CD4-positive, alpha-beta T cell (primary cell): ENCODE measurements at regions not wholly inside any gene's neighbourhood (a gene's known extent, or its start where the extent isn't known, plus 50 kb on each side); places are given as distances from the start of the nearest gene placed in this dataset.

Source experiments
- ATAC-seq: fragments of 200-7000 bp; cut with Tn5 transposase; one replicate; pipeline ENCODE4 v1.10.0; 2022; ENCODE audit warnings: mild to moderate bottlenecking; ENCODE audit not compliant: poor library complexity
- CTCF ChIA-PET: fragments of 350-600 bp; sonication (Branson Sonifier 250); formaldehyde crosslinking; loops from one replicate; lab custom pipeline; 2021; ENCODE audit warnings: antibody characterized with exemption, inconsistent platforms; lab: Charles Lee
- POLR2A ChIA-PET: fragments of 350-600 bp; sonication (Branson Sonifier 250); formaldehyde crosslinking; loops from one replicate; lab custom pipeline; 2021; ENCODE audit warnings: antibody characterized with exemption, inconsistent platforms; lab: Charles Lee
- DNase-seq, 14 experiments: peaks; one replicate each; pipeline ENCODE4 v3.0.0-alpha.2; 2013 to 2020; ENCODE audit warnings: mixed read lengths in 2 of 14
- H3K27ac ChIP-seq, 2 donors: one replicate each; pipeline versions ENCODE4 v1.5.1 to v1.7.0; 2013; ENCODE audit warnings: low read length in 2 of 2, low read depth in 1 of 2, mild to moderate bottlenecking in 1 of 2
- H3K27me3 ChIP-seq, 2 experiments: 1 replicate in 1 of 2; 2 replicates in 1 of 2; pipeline versions ENCODE4 v1.6.1 to v1.7.0; 2013; ENCODE audit warnings: low read length in 2 of 2, control low read depth in 1 of 2, mild to moderate bottlenecking in 1 of 2, moderate library complexity in 1 of 2; ENCODE audit not compliant: insufficient read depth in 2 of 2, control insufficient read depth in 1 of 2
- H3K36me3 ChIP-seq: one replicate; pipeline ENCODE4 v1.6.1; 2013; ENCODE audit warnings: low read length, control low read depth; ENCODE audit not compliant: insufficient read depth
- H3K4me1 ChIP-seq: one replicate; pipeline ENCODE4 v1.6.1; 2013; ENCODE audit warnings: low read length, control low read depth; ENCODE audit not compliant: insufficient read depth
- H3K4me3 ChIP-seq: one replicate; pipeline ENCODE4 v1.5.1; 2013; ENCODE audit warnings: mild to moderate bottlenecking, low read length, moderate library complexity
- H3K9me3 ChIP-seq, 2 experiments: 1 replicate in 1 of 2; 2 replicates in 1 of 2; pipeline versions ENCODE4 v1.6.1 to v1.7.0; 2013; ENCODE audit warnings: low read length in 2 of 2, mild to moderate bottlenecking in 2 of 2, control low read depth in 1 of 2, moderate library complexity in 1 of 2; ENCODE audit not compliant: control insufficient read depth in 1 of 2, insufficient read depth in 1 of 2
- H3K27ac Mint-ChIP-seq: one replicate; pipeline ENCODE4 v1.8.0; 2020; ENCODE audit warnings: mixed read lengths
- H3K27me3 Mint-ChIP-seq: one replicate; pipeline ENCODE4 v1.8.0; 2021; ENCODE audit warnings: mixed read lengths
- H3K36me3 Mint-ChIP-seq: one replicate; pipeline ENCODE4 v1.8.0; 2021; ENCODE audit warnings: low read depth, mixed read lengths
- H3K4me1 Mint-ChIP-seq: one replicate; pipeline ENCODE4 v1.8.0; 2021; ENCODE audit warnings: low read depth, mixed read lengths
- H3K4me3 Mint-ChIP-seq: one replicate; pipeline ENCODE4 v1.8.0; 2020; ENCODE audit warnings: mild to moderate bottlenecking, mixed read lengths
- H3K9me3 Mint-ChIP-seq: one replicate; pipeline ENCODE4 v1.8.0; 2020; ENCODE audit warnings: mixed read lengths
- intact Hi-C, 2 experiments: fragments of 100-400 bp; cut with DNase I in 1 of 2; cut with micrococcal nuclease in 1 of 2; formaldehyde crosslinking; loops; one replicate each; pipeline versions ENCODE4 v1.15.1 to v1.9.0; 2023 to 2025; cut with DNase I, micrococcal nuclease
- TF ChIP-seq, protein P1 (sequence below): fragments of 200-600 bp; IDR thresholded peaks from one replicate; pipeline ENCODE4 v1.8.0; 2022; ENCODE audit warnings: antibody characterized with exemption, mild to moderate bottlenecking

DNA sequence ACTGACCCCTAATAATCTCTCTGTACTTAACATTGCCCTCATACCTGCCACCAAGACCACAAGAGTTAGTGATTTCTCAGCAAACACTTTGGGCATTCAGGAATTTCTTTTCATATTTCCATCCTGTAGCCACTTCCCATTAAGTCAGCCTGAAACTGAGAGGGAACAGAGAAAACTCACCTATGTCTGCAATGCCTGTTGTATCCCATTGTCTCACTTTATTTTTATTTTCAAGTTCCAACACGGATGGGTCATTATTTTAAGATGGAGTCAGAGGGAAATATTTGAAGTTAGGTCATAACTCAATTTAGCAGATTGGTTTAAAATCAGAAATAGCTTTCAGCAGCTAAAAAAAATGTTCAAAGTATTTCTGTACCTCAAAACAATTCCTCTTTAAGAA, 937.8 kb upstream of the CHORDC1 start:
- Mint-ChIP-seq H3K27me3 (no peaks in the 10 kb centered on the region), H3K4me1 (no peaks in the 10 kb centered on the region), H3K9me3 (peaks cover 8% of the 10 kb centered on the region), H3K27ac (no peak overlapping the region), H3K36me3 (no peaks in the 10 kb centered on the region), H3K4me3 (no peak overlapping the region)
- Histone ChIP-seq H3K4me1 (no peaks in the 10 kb centered on the region), H3K27ac (no peak overlapping the region), H3K36me3 (no peaks in the 10 kb centered on the region), H3K4me3 (no peak overlapping the region), H3K9me3 (no peaks in the 10 kb centered on the region), H3K27me3 (no peaks in the 10 kb centered on the region)
- no peak for ATAC-seq
- TF ChIP-seq, protein P1, sequence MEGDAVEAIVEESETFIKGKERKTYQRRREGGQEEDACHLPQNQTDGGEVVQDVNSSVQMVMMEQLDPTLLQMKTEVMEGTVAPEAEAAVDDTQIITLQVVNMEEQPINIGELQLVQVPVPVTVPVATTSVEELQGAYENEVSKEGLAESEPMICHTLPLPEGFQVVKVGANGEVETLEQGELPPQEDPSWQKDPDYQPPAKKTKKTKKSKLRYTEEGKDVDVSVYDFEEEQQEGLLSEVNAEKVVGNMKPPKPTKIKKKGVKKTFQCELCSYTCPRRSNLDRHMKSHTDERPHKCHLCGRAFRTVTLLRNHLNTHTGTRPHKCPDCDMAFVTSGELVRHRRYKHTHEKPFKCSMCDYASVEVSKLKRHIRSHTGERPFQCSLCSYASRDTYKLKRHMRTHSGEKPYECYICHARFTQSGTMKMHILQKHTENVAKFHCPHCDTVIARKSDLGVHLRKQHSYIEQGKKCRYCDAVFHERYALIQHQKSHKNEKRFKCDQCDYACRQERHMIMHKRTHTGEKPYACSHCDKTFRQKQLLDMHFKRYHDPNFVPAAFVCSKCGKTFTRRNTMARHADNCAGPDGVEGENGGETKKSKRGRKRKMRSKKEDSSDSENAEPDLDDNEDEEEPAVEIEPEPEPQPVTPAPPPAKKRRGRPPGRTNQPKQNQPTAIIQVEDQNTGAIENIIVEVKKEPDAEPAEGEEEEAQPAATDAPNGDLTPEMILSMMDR = no peak
- ChIA-PET CTCF (no interaction called here), POLR2A (no interaction called here)
- DNase-seq = no peak
- intact Hi-C loops = no loop called here

DNA sequence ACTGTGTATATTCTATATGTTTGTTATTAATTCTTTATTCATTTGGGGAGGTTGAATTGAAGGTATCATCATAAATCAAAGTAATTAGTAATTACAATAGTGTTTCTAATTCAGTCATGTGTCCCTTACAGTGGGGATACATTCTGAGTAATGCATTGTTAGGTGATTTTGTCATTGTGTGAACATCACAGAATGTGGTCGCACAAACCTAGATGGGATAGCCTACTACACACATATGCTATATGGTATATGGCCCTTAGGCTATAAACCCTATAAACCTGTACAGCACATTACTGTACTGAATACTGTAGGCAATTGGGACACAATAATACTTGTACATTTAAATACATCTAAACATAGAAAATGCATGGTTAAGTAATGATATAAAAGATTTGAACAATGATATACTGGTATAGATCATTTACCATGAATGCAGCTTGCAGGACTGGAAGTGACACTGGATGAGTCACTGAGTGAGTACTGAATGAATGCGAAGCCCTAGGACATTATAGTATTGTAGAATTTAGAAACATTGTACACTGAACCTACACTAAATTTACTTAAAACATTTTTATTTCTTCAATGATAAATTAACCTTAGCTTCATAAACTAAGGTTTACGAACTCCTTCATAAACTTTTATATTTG, 936.2 kb upstream of the CHORDC1 start:
- no peak overlapping the region for H3K27ac ChIP-seq
- Mint-ChIP-seq H3K27me3 (no peaks in the 10 kb centered on the region), H3K9me3 (peaks cover 11% of the 10 kb centered on the region), H3K36me3 (no peaks in the 10 kb centered on the region), H3K4me3 (no peak overlapping the region), H3K27ac (no peak overlapping the region), H3K4me1 (no peaks in the 10 kb centered on the region)
- ATAC-seq (no peak), DNase-seq (no peak)
- H3K4me3 ChIP-seq = no peak overlapping the region
- H3K4me1 ChIP-seq = no peaks in the 10 kb centered on the region
- H3K9me3 ChIP-seq = no peaks in the 10 kb centered on the region
- no peaks in the 10 kb centered on the region for H3K36me3 ChIP-seq
- POLR2A ChIA-PET = interaction anchor here (0.6 kb wide), 1 partner anchor 409 kb away, joined by 4 read pairs; no protein-coding TSS in a partner anchor
- H3K27me3 ChIP-seq = no peaks in the 10 kb centered on the region
- TF ChIP-seq, protein P1 = no peak
- intact Hi-C loops = no loop called here
- CTCF ChIA-PET = no interaction called here

DNA sequence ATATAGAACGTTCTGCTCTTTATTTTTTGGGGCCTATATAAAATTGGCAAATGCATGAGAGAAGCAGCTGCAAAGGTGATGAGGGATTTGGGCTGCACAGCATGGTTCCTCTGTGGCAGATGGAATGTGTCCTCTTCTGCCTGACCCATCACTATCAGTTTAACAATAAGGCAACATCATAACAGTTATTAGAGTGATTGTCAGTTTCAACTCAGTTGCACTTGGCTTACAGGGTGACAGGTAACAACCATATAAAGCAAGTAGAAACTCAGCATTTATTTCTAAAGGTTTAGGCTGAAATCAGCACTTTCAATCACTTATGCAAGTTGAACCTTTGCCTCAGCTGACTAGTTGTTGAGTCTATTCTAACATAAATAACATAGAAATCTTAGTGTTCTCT, 935.4 kb upstream of the CHORDC1 start:
- H3K4me1 Mint-ChIP-seq = no peaks in the 10 kb centered on the region
- H3K27ac ChIP-seq = no peak overlapping the region
- intact Hi-C loops = no loop called here
- TF ChIP-seq, protein P1 = no peak
- ChIA-PET CTCF (no interaction called here), POLR2A (no interaction called here)
- DNase-seq (no peak), ATAC-seq (no peak)
- H3K9me3 Mint-ChIP-seq = peaks cover 8% of the 10 kb centered on the region
- no peaks in the 10 kb centered on the region for H3K36me3 ChIP-seq
- no peak overlapping the region for H3K27ac Mint-ChIP-seq
- H3K4me1 ChIP-seq = no peaks in the 10 kb centered on the region
- no peak overlapping the region for H3K4me3 ChIP-seq
- no peak overlapping the region for H3K4me3 Mint-ChIP-seq
- no peaks in the 10 kb centered on the region for H3K36me3 Mint-ChIP-seq
- no peaks in the 10 kb centered on the region for H3K27me3 Mint-ChIP-seq
- no peaks in the 10 kb centered on the region for H3K27me3 ChIP-seq
- no peaks in the 10 kb centered on the region for H3K9me3 ChIP-seq
